Activated CD8-positive, alpha-beta memory T cell treated with anti-CD3 and anti-CD28 coated beads, Interleukin-2, amount 50 U/mL, for 1 hour (primary cell): ENCODE measurements at regions not wholly inside any gene's neighbourhood (a gene's known extent, or its start where the extent isn't known, plus 50 kb on each side); places are given as distances from the start of the nearest gene placed in this dataset.
"Not testable (repeated sequence)": the region's sequence is repeated elsewhere in the genome, so short reads cannot be mapped to it uniquely, and the experiment has no call there.

Experiments
- DNase-seq: peaks from one replicate; pipeline ENCODE4 v3.0.0-alpha.2; 2020; ENCODE audit errors: extremely low read depth

GRCh38 chr14:22152161-22152870, 436.7 kb downstream of the DAD1 start:
- DNase-seq = no peak

GRCh38 chr14:22151121-22151520, 437.9 kb downstream of the DAD1 start:
- DNase-seq = no peak

GRCh38 chr14:22149058-22149457, 440.0 kb downstream of the DAD1 start:
- no peak for DNase-seq

DNA sequence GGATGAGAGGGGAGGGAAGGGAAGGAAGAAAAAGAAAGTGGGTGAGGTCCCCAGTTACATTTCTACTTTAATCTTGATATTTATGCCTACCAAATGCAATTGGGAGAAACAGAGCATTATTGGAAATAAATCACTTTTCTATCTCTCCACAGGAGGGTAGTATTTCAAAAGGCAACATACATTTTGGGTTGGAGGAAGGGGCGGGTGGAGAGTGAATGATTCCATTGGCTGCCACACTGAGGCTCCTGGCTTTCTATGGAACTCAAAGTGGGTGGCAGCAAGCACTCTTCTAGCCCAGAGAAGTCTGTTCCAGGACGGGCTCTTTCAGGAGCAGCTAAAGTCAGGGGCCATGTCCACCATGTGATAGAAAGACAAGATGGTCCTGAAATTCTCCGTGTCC, 441.3 kb downstream of the DAD1 start:
- no peak for DNase-seq

DNA sequence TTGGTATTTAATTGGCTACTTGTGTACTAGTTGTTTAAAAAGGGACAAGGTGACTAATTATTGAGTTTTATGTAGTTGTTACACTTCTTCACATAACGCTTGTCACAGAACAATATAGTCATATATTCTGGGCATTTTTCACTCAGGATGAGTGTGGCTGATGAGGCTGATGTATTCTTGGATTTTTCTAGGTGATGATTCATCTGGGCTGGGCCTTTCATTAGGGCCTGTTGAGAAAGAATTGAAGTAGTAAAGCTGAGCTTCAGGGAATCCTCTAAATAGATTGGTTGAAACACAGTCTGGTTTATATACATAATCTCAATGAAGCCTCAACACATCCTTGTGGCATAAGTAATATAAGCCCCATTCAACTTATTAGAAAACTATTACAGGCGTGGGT, 445.7 kb downstream of the DAD1 start:
- DNase-seq = no peak

GRCh38 chr14:22140633-22141032, 448.4 kb downstream of the DAD1 start:
- DNase-seq = no peak

DNA sequence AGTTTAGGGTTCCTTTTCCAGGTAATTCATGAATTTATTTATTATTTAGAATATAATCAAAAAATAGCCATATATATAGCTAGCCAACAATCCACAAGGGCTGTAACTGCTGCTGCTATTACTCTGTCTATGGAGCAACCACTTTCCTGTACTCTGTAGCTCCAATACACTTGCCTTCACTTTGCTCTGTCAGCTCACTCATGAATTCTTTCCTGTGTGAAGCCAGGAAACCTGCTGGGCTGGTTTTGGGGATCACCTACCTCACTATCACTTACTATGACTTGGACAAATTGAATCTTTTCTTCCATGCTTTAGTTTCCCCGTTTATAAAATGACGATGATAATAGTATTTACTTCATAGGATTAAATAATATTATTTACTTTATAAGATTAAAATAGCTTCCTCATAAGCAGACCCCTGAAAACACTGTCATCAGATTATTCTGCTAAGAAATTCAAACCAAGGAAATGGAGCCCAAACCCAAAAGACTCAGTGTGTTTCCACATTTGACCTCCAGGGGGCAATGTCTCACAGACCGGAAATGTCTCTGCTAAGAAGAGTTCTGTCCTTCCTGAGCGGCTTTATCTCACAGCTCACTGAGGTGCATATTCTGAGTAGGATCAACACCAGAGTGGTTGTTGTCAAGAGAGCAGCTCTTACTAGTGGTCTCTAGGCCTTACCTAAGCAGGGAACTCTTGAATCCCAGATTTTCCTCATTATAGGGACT, 457.1 kb downstream of the DAD1 start:
- no peak for DNase-seq

DNA sequence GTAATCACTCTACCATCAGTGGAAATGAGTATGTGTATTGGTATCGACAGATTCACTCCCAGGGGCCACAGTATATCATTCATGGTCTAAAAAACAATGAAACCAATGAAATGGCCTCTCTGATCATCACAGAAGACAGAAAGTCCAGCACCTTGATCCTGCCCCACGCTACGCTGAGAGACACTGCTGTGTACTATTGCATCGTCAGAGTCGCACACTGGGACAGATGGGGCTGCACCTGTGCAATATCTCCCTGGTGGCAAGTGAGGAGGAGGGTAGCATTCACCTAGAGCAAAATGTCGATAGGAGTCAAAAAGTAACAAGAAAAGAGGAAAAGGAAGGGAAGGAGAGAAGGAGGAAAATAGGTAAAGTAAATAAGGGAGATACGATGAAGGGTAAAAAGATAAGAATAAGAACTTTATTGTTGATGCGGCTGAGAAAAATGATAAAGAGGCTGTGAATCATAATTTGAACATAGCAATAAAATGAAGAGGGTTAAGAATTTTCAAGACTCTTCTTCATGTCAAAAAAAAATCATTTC, 450.5 kb upstream of the OR4E1 start:
- no peak for DNase-seq

DNA sequence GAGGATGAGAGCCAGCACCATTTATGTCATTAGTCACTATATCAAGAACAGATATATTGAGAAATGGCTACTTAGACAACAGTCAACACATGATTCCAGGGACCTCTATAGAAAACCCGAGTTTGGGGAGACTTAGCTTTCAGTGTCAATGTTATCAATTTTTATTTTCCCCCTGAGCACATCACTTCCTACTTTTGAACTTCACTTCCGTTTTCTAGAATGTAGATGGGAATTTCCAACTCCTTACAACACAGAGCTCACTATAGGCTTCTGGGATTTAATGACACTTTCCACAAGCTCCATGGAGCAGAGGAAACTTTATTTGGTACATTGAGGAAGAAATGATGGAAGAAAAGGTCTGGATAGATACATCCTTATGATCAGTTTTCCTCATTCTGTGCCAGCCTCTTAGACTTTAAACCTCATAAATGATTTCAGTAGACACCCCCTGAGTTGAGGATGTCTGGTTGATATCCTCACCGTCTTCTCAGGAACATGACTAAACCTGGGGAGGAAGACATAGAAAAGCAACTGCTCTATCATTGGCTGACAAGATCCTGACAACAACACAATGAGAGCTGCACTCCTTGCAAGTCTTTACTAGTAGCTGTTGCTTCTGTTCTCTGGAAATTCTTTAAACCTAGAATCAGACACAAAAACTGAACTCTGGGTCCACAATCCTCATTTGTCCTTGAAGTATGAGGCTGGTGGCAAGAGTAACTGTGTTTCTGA, 449.4 kb upstream of the OR4E1 start:
- DNase-seq = no peak

DNA sequence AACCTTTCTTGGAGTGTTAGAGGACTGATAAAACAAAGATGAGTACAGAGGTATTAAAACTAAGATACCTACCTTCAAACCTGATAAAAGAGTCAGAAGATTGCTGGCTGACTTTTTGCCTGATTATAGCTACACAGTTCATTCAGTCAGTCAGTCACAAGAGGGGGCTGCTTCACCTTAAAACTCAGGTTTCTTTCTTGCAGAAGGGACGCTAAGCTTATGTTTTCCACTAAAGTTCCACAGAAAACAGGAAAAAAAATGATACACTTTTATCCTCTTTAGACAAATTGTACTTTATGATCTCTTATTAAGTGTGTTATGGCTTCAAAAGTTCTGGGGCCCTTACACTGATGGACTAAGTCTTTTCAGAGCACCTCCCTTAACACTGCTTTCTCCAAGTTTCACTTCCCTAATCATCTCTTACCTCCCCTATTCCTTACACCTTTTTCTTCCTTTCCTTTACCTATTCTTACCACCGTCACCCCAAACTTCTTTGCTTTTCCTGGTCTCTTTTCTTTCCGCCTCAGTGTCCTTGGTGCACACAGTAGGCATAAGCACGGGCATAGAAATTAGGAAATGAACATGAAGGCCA, 448.7 kb upstream of the OR4E1 start:
- DNase-seq = no peak

- DNase-seq = no peak
Measured at GRCh38 chr14:22118899-22119477, 445.4 kb upstream of the OR4E1 start.

GRCh38 chr14:22113401-22113800, 439.8 kb upstream of the OR4E1 start:
- DNase-seq = no peak

DNA sequence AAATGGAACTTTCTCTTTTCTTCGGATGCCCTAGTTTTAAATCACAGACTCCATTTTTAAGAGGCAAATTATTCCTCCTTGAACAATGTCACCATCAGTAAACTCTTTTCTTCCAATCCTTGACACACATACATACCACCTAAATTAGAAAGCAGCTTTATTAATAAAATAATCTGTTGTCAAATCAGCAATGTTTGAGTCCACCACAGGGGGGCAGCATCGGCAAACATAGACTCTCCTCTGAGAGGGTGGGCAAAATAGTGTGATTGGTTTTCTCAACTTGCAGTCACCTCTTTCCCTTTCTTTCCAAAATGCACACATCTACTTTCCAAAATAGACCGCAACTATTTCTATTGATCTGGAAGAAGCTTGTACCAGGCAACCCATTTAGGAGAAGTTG, 438.4 kb upstream of the OR4E1 start:
- no peak for DNase-seq

GRCh38 chr14:22107753-22108152, 434.1 kb upstream of the OR4E1 start:
- no peak for DNase-seq

GRCh38 chr14:22106700-22107697, 433.4 kb upstream of the OR4E1 start:
- no peak for DNase-seq

DNA sequence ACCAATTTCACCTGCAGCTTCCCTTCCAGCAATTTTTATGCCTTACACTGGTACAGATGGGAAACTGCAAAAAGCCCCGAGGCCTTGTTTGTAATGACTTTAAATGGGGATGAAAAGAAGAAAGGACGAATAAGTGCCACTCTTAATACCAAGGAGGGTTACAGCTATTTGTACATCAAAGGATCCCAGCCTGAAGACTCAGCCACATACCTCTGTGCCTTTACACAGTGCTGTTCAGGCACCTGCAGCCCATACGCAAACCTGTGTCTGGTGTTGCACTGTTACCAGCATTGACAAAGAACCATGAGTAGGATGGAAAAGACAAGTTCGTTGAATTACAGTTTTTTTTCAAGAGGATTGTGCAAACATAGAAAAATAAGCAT, 432.0 kb upstream of the OR4E1 start:
- no peak for DNase-seq

DNA sequence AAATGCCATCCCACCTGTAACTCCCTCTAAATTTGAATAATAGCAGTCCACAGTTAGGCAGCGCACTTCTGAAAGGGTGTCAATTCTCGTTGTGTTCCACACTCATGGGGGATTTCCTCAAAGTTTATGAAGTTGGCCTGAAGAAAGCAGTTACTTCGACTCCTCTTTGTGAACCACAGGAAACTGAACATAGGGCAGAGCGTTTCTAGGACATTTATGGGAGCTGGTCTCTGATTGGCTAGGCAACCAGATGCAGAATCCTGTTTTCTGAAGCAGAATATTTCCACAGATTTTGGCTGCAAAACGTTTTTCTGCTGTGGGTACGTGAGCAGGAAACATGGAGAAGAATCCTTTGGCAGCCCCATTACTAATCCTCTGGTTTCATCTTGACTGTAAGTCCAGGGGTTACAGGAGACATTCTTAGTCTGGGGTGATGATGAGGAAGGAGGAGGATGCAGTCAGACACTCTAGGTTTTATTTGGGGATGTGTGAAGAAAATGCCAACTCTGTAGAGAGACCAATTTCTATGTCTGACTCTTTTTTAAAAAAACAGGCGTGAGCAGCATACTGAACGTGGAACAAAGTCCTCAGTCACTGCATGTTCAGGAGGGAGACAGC, 431.5 kb upstream of the OR4E1 start:
- no peak for DNase-seq

- DNase-seq = not testable (repeated sequence)
Measured at GRCh38 chr14:22100764-22101120, 427.1 kb upstream of the OR4E1 start.

- DNase-seq = no peak
Measured at GRCh38 chr14:22099942-22100763, 426.5 kb upstream of the OR4E1 start.
